ENCODE measurements at regions not wholly inside any gene's neighbourhood (a gene's known extent, or its start where the extent isn't known, plus 50 kb on each side); places are given as distances from the start of the nearest gene placed in this dataset.

- TF ChIP-seq CTCF (conservative IDR thresholded peaks at IDR 0.05): no peak
- Mint-ChIP-seq H3K4me3 (no peak overlapping the region), H3K36me3 (no peaks in the 10 kb centered on the region), H3K27ac (no peak overlapping the region), H3K27me3 (peaks cover 3% of the 10 kb centered on the region), H3K4me1 (ENCODE audit: unreplicated experiment) (peaks cover 4% of the 10 kb centered on the region), H3K9me3 (no peaks in the 10 kb centered on the region)
- no peak for DNase-seq (ENCODE audit: extremely low spot score, unreplicated experiment)
Measured at GRCh38 chr1:57959531-57960241, 535.8 kb upstream of the DAB1 start.

- no peaks in the 10 kb centered on the region for H3K4me1 Mint-ChIP-seq (ENCODE audit: unreplicated experiment)
- H3K9me3 Mint-ChIP-seq: no peaks in the 10 kb centered on the region
Measured at GRCh38 chr1:57957576-57957975, 533.7 kb upstream of the DAB1 start.

GRCh38 chr1:57951390-57951789, 527.5 kb upstream of the DAB1 start:
- no peaks in the 10 kb centered on the region for H3K9me3 Mint-ChIP-seq
- DNase-seq (ENCODE audit: extremely low spot score, unreplicated experiment): no peak
- H3K4me3 Mint-ChIP-seq: no peak overlapping the region
- H3K36me3 Mint-ChIP-seq: no peaks in the 10 kb centered on the region
- H3K27ac Mint-ChIP-seq: no peak overlapping the region
- TF ChIP-seq CTCF (conservative IDR thresholded peaks at IDR 0.05): no peak
- H3K4me1 Mint-ChIP-seq (ENCODE audit: unreplicated experiment): no peaks in the 10 kb centered on the region
- peaks cover 6% of the 10 kb centered on the region for H3K27me3 Mint-ChIP-seq

More at GRCh38 chr1:57957576-57957975, 533.7 kb upstream of the DAB1 start:
- TF ChIP-seq CTCF (conservative IDR thresholded peaks at IDR 0.05): no peak
- no peak overlapping the region for H3K27ac Mint-ChIP-seq
- H3K36me3 Mint-ChIP-seq: no peaks in the 10 kb centered on the region
- no peak for DNase-seq (ENCODE audit: extremely low spot score, unreplicated experiment)
- peaks cover 3% of the 10 kb centered on the region for H3K27me3 Mint-ChIP-seq
- no peak overlapping the region for H3K4me3 Mint-ChIP-seq

- no peak for DNase-seq (ENCODE audit: extremely low spot score, unreplicated experiment)
Measured at GRCh38 chr1:57949168-57949567, 525.3 kb upstream of the DAB1 start.

GRCh38 chr1:57947471-57947870, 523.6 kb upstream of the DAB1 start:
- Mint-ChIP-seq H3K4me3 (no peak overlapping the region), H3K36me3 (no peaks in the 10 kb centered on the region), H3K27me3 (peaks cover 6% of the 10 kb centered on the region), H3K4me1 (ENCODE audit: unreplicated experiment) (no peaks in the 10 kb centered on the region), H3K27ac (no peak overlapping the region), H3K9me3 (peaks cover 5% of the 10 kb centered on the region)
- DNase-seq (ENCODE audit: extremely low spot score, unreplicated experiment): no peak
- TF ChIP-seq CTCF (conservative IDR thresholded peaks at IDR 0.05): no peak

More at GRCh38 chr1:57949168-57949567, 525.3 kb upstream of the DAB1 start:
- Mint-ChIP-seq H3K4me3 (no peak overlapping the region), H3K9me3 (no peaks in the 10 kb centered on the region), H3K4me1 (ENCODE audit: unreplicated experiment) (no peaks in the 10 kb centered on the region), H3K36me3 (no peaks in the 10 kb centered on the region), H3K27ac (no peak overlapping the region), H3K27me3 (peaks cover 6% of the 10 kb centered on the region)
- TF ChIP-seq CTCF (conservative IDR thresholded peaks at IDR 0.05): no peak
